ENCODE measurements at regions not wholly inside any gene's neighbourhood (a gene's known extent, or its start where the extent isn't known, plus 50 kb on each side); places are given as distances from the start of the nearest gene placed in this dataset.

GRCh38 chr2:167900435-167901114, 346.8 kb downstream of the STK39 start:
- no peak for TF ChIP-seq CTCF (IDR thresholded peaks at IDR 0.05; ENCODE audit: low read depth, low read length, missing control alignments)
- DNase-seq (ENCODE audit: extremely low read depth, low read depth), result no peak

GRCh38 chr2:167898340-167898739, 349.1 kb downstream of the STK39 start:
- DNase-seq (ENCODE audit: extremely low read depth, low read depth), result no peak
- TF ChIP-seq CTCF (IDR thresholded peaks at IDR 0.05; ENCODE audit: low read depth, low read length, missing control alignments), result no peak
- no peak overlapping the region for H3K4me3 ChIP-seq (replicated peaks; ENCODE audit: low read depth, low read length)

More at GRCh38 chr2:167900435-167901114, 346.8 kb downstream of the STK39 start:
- H3K4me3 ChIP-seq (replicated peaks; ENCODE audit: low read depth, low read length), result no peak overlapping the region

GRCh38 chr2:167891841-167892240, 355.6 kb downstream of the STK39 start:
- no peak overlapping the region for H3K4me3 ChIP-seq (replicated peaks; ENCODE audit: low read depth, low read length)
- DNase-seq (ENCODE audit: extremely low read depth, low read depth), result no peak
- no peak for TF ChIP-seq CTCF (IDR thresholded peaks at IDR 0.05; ENCODE audit: low read depth, low read length, missing control alignments)

- H3K4me3 ChIP-seq (replicated peaks; ENCODE audit: low read depth, low read length), result no peak overlapping the region
- TF ChIP-seq CTCF (IDR thresholded peaks at IDR 0.05; ENCODE audit: low read depth, low read length, missing control alignments), result no peak
- DNase-seq (ENCODE audit: extremely low read depth, low read depth), result no peak
These were observed 356.7 kb downstream of the STK39 start for GRCh38 chr2:167890739-167891138.

- no peak overlapping the region for H3K4me3 ChIP-seq (replicated peaks; ENCODE audit: low read depth, low read length)
- no peak for TF ChIP-seq CTCF (IDR thresholded peaks at IDR 0.05; ENCODE audit: low read depth, low read length, missing control alignments)
- no peak for DNase-seq (ENCODE audit: extremely low read depth, low read depth)
These were observed 367.0 kb downstream of the STK39 start for GRCh38 chr2:167880415-167880814.

- no peak for DNase-seq (ENCODE audit: extremely low read depth, low read depth)
- no peak overlapping the region for H3K4me3 ChIP-seq (replicated peaks; ENCODE audit: low read depth, low read length)
- no peak for TF ChIP-seq CTCF (IDR thresholded peaks at IDR 0.05; ENCODE audit: low read depth, low read length, missing control alignments)
These were observed 371.9 kb downstream of the STK39 start for GRCh38 chr2:167875529-167875928.

GRCh38 chr2:167874812-167875211, 372.6 kb downstream of the STK39 start:
- no peak overlapping the region for H3K4me3 ChIP-seq (replicated peaks; ENCODE audit: low read depth, low read length)
- TF ChIP-seq CTCF (IDR thresholded peaks at IDR 0.05; ENCODE audit: low read depth, low read length, missing control alignments), result no peak
- no peak for DNase-seq (ENCODE audit: extremely low read depth, low read depth)
